ENCODE measurements at regions not wholly inside any gene's neighbourhood (a gene's known extent, or its start where the extent isn't known, plus 50 kb on each side); places are given as distances from the start of the nearest gene placed in this dataset.

GRCh38 chr21:17729455-17729854, 89.7 kb downstream of the C21orf91 start:
- POLR2A ChIA-PET = no interaction called here
- Histone ChIP-seq H3K27ac (ENCODE audit: low read length) (no peak overlapping the region), H3K4me1 (ENCODE audit: control insufficient read depth in 1 of 2, extremely low read depth in 1 of 2, insufficient read depth in 2 of 2, low read length in 2 of 2) (no peaks in the 10 kb centered on the region), H3K27me3 (replicated peaks in 1 of 2; ENCODE audit: control insufficient read depth in 2 of 2, extremely low read depth in 1 of 2, insufficient read depth in 2 of 2, low read length in 1 of 2) (no peaks in the 10 kb centered on the region), H3K9me3 (no peaks in the 10 kb centered on the region), H3K36me3 (ENCODE audit: control insufficient read depth in 2 of 2, extremely low read depth in 1 of 2, insufficient read depth in 1 of 2, low read length in 1 of 2) (no peaks in the 10 kb centered on the region), H3K4me3 (ENCODE audit: control insufficient read depth in 1 of 2, extremely low read depth in 1 of 2, low read length in 1 of 2) (no peak overlapping the region)
- Mint-ChIP-seq H3K4me3 (no peak overlapping the region), H3K4me1 (peaks cover 0 to 8% (median 0%) of the 10 kb centered on the region in 3 donors), H3K36me3 (no peaks in the 10 kb centered on the region), H3K27me3 (peaks cover 0 to 3% of the 10 kb centered on the region in 2 donors), H3K27ac (no peak overlapping the region), H3K9me3 (no peaks in the 10 kb centered on the region)
- 60% methylated on average over 1 of the region's 2 CpGs for WGBS (ENCODE audit: insufficient coverage)
- no peak for DNase-seq
- ATAC-seq (replicated peaks in 1 of 4) = no peak
- CTCF ChIA-PET = no interaction called here

GRCh38 chr21:17727361-17727760, 91.8 kb downstream of the C21orf91 start:
- Mint-ChIP-seq H3K27ac (no peak overlapping the region), H3K27me3 (peaks cover 0 to 3% of the 10 kb centered on the region in 2 donors), H3K9me3 (no peaks in the 10 kb centered on the region), H3K4me3 (no peak overlapping the region), H3K4me1 (peaks cover 0 to 8% (median 0%) of the 10 kb centered on the region in 3 donors), H3K36me3 (no peaks in the 10 kb centered on the region)
- ATAC-seq (replicated peaks in 1 of 4) (no peak), DNase-seq (no peak)
- ChIA-PET CTCF (no interaction called here), POLR2A (no interaction called here)
- no peak overlapping the region for H3K4me3 ChIP-seq (ENCODE audit: control insufficient read depth in 1 of 2, extremely low read depth in 1 of 2, low read length in 1 of 2)
- no peaks in the 10 kb centered on the region for H3K4me1 ChIP-seq (ENCODE audit: control insufficient read depth in 1 of 2, extremely low read depth in 1 of 2, insufficient read depth in 2 of 2, low read length in 2 of 2)
- H3K27me3 ChIP-seq (replicated peaks in 1 of 2; ENCODE audit: control insufficient read depth in 2 of 2, extremely low read depth in 1 of 2, insufficient read depth in 2 of 2, low read length in 1 of 2) = no peaks in the 10 kb centered on the region
- 97% methylated on average over 5 of the region's 6 CpGs for WGBS (ENCODE audit: insufficient coverage)
- no peak overlapping the region for H3K27ac ChIP-seq (ENCODE audit: low read length)
- no peaks in the 10 kb centered on the region for H3K36me3 ChIP-seq (ENCODE audit: control insufficient read depth in 2 of 2, extremely low read depth in 1 of 2, insufficient read depth in 1 of 2, low read length in 1 of 2)
- no peaks in the 10 kb centered on the region for H3K9me3 ChIP-seq

GRCh38 chr21:17726047-17726829, 92.9 kb downstream of the C21orf91 start:
- Mint-ChIP-seq H3K4me1 (peaks cover 0 to 8% (median 0%) of the 10 kb centered on the region in 3 donors), H3K36me3 (no peaks in the 10 kb centered on the region), H3K27ac (no peak overlapping the region), H3K4me3 (no peak overlapping the region), H3K9me3 (no peaks in the 10 kb centered on the region), H3K27me3 (peaks cover 0 to 3% of the 10 kb centered on the region in 2 donors)
- ChIA-PET CTCF (no interaction called here), POLR2A (no interaction called here)
- no peaks in the 10 kb centered on the region for H3K9me3 ChIP-seq
- no peaks in the 10 kb centered on the region for H3K36me3 ChIP-seq (ENCODE audit: control insufficient read depth in 2 of 2, extremely low read depth in 1 of 2, insufficient read depth in 1 of 2, low read length in 1 of 2)
- no peaks in the 10 kb centered on the region for H3K4me1 ChIP-seq (ENCODE audit: control insufficient read depth in 1 of 2, extremely low read depth in 1 of 2, insufficient read depth in 2 of 2, low read length in 2 of 2)
- H3K4me3 ChIP-seq (ENCODE audit: control insufficient read depth in 1 of 2, extremely low read depth in 1 of 2, low read length in 1 of 2) = no peak overlapping the region
- H3K27me3 ChIP-seq (replicated peaks in 1 of 2; ENCODE audit: control insufficient read depth in 2 of 2, extremely low read depth in 1 of 2, insufficient read depth in 2 of 2, low read length in 1 of 2) = no peaks in the 10 kb centered on the region
- no peak for ATAC-seq (replicated peaks in 1 of 4)
- H3K27ac ChIP-seq (ENCODE audit: low read length) = no peak overlapping the region
- WGBS (ENCODE audit: insufficient coverage) = 86% methylated on average over 1 of the region's 8 CpGs
- DNase-seq = peak in 1 of 35 experiments; percentile 2

- Mint-ChIP-seq H3K36me3 (no peaks in the 10 kb centered on the region), H3K4me3 (no peak overlapping the region), H3K9me3 (no peaks in the 10 kb centered on the region), H3K27ac (no peak overlapping the region), H3K27me3 (peaks cover 0 to 3% of the 10 kb centered on the region in 2 donors), H3K4me1 (no peaks in the 10 kb centered on the region)
- H3K9me3 ChIP-seq = no peaks in the 10 kb centered on the region
- ATAC-seq (replicated peaks in 1 of 4) (no peak), DNase-seq (no peak)
- ChIA-PET POLR2A (no interaction called here), CTCF (no interaction called here)
- no peaks in the 10 kb centered on the region for H3K27me3 ChIP-seq (replicated peaks in 1 of 2; ENCODE audit: control insufficient read depth in 2 of 2, extremely low read depth in 1 of 2, insufficient read depth in 2 of 2, low read length in 1 of 2)
- no peak overlapping the region for H3K27ac ChIP-seq (ENCODE audit: low read length)
- no peaks in the 10 kb centered on the region for H3K36me3 ChIP-seq (ENCODE audit: control insufficient read depth in 2 of 2, extremely low read depth in 1 of 2, insufficient read depth in 1 of 2, low read length in 1 of 2)
- H3K4me1 ChIP-seq (ENCODE audit: control insufficient read depth in 1 of 2, extremely low read depth in 1 of 2, insufficient read depth in 2 of 2, low read length in 2 of 2) = no peaks in the 10 kb centered on the region
- WGBS (ENCODE audit: insufficient coverage) = 88% methylated on average over 2 of the region's 3 CpGs
- no peak overlapping the region for H3K4me3 ChIP-seq (ENCODE audit: control insufficient read depth in 1 of 2, extremely low read depth in 1 of 2, low read length in 1 of 2)
Measured at GRCh38 chr21:17725339-17725738, 93.8 kb downstream of the C21orf91 start.

GRCh38 chr21:17712887-17713286, 100.2 kb upstream of the BTG3 start:
- Mint-ChIP-seq H3K4me3 (no peak overlapping the region), H3K9me3 (peaks cover 3 to 10% (median 3%) of the 10 kb centered on the region in 3 donors), H3K36me3 (peaks cover 3% of the 10 kb centered on the region), H3K27ac (no peak overlapping the region), H3K27me3 (no peaks in the 10 kb centered on the region), H3K4me1 (peaks cover 6 to 8% (median 7%) of the 10 kb centered on the region in 3 donors)
- H3K27me3 ChIP-seq (replicated peaks in 1 of 2; ENCODE audit: control insufficient read depth in 2 of 2, extremely low read depth in 1 of 2, insufficient read depth in 2 of 2, low read length in 1 of 2) = no peaks in the 10 kb centered on the region
- ChIA-PET POLR2A (no interaction called here), CTCF (no interaction called here)
- H3K9me3 ChIP-seq = no peaks in the 10 kb centered on the region
- no peak for DNase-seq
- no peaks in the 10 kb centered on the region for H3K36me3 ChIP-seq (ENCODE audit: control insufficient read depth in 2 of 2, extremely low read depth in 1 of 2, insufficient read depth in 1 of 2, low read length in 1 of 2)
- no peak overlapping the region for H3K4me3 ChIP-seq (ENCODE audit: control insufficient read depth in 1 of 2, extremely low read depth in 1 of 2, low read length in 1 of 2)
- no CpG with 5 or more reads among the region's 2 CpGs for WGBS (ENCODE audit: insufficient coverage)
- no peak for ATAC-seq (replicated peaks in 1 of 4)
- H3K27ac ChIP-seq (ENCODE audit: low read length) = no peak overlapping the region
- H3K4me1 ChIP-seq (ENCODE audit: control insufficient read depth in 1 of 2, extremely low read depth in 1 of 2, insufficient read depth in 2 of 2, low read length in 2 of 2) = no peaks in the 10 kb centered on the region

GRCh38 chr21:17711896-17712295, 99.2 kb upstream of the BTG3 start:
- Histone ChIP-seq H3K27me3 (replicated peaks in 1 of 2; ENCODE audit: control insufficient read depth in 2 of 2, extremely low read depth in 1 of 2, insufficient read depth in 2 of 2, low read length in 1 of 2) (no peaks in the 10 kb centered on the region), H3K9me3 (no peaks in the 10 kb centered on the region), H3K36me3 (ENCODE audit: control insufficient read depth in 2 of 2, extremely low read depth in 1 of 2, insufficient read depth in 1 of 2, low read length in 1 of 2) (no peaks in the 10 kb centered on the region), H3K4me3 (ENCODE audit: control insufficient read depth in 1 of 2, extremely low read depth in 1 of 2, low read length in 1 of 2) (no peak overlapping the region), H3K4me1 (ENCODE audit: control insufficient read depth in 1 of 2, extremely low read depth in 1 of 2, insufficient read depth in 2 of 2, low read length in 2 of 2) (no peaks in the 10 kb centered on the region), H3K27ac (ENCODE audit: low read length) (no peak overlapping the region)
- H3K27me3 Mint-ChIP-seq = no peaks in the 10 kb centered on the region
- H3K4me1 Mint-ChIP-seq = peaks cover 6 to 8% (median 7%) of the 10 kb centered on the region in 3 donors
- H3K4me3 Mint-ChIP-seq = no peak overlapping the region
- H3K36me3 Mint-ChIP-seq = peaks cover 3% of the 10 kb centered on the region
- no peak for DNase-seq
- CTCF ChIA-PET = no interaction called here
- no peak overlapping the region for H3K27ac Mint-ChIP-seq
- POLR2A ChIA-PET = no interaction called here
- H3K9me3 Mint-ChIP-seq = peaks cover 3 to 10% (median 3%) of the 10 kb centered on the region in 3 donors
- no peak for ATAC-seq (replicated peaks in 1 of 4)

- H3K36me3 ChIP-seq (ENCODE audit: control insufficient read depth in 2 of 2, extremely low read depth in 1 of 2, insufficient read depth in 1 of 2, low read length in 1 of 2) = no peaks in the 10 kb centered on the region
- Mint-ChIP-seq H3K4me1 (peaks cover 6 to 8% (median 7%) of the 10 kb centered on the region in 3 donors), H3K27me3 (no peaks in the 10 kb centered on the region), H3K4me3 (no peak overlapping the region), H3K27ac (no peak overlapping the region), H3K36me3 (peaks cover 2% of the 10 kb centered on the region), H3K9me3 (peaks cover 5 to 10% (median 9%) of the 10 kb centered on the region in 3 donors)
- POLR2A ChIA-PET = no interaction called here
- DNase-seq (no peak), ATAC-seq (replicated peaks in 1 of 4) (no peak)
- no peak overlapping the region for H3K27ac ChIP-seq (ENCODE audit: low read length)
- H3K4me3 ChIP-seq (ENCODE audit: control insufficient read depth in 1 of 2, extremely low read depth in 1 of 2, low read length in 1 of 2) = no peak overlapping the region
- no peaks in the 10 kb centered on the region for H3K9me3 ChIP-seq
- CTCF ChIA-PET = no interaction called here
- no peaks in the 10 kb centered on the region for H3K4me1 ChIP-seq (ENCODE audit: control insufficient read depth in 1 of 2, extremely low read depth in 1 of 2, insufficient read depth in 2 of 2, low read length in 2 of 2)
- no peaks in the 10 kb centered on the region for H3K27me3 ChIP-seq (replicated peaks in 1 of 2; ENCODE audit: control insufficient read depth in 2 of 2, extremely low read depth in 1 of 2, insufficient read depth in 2 of 2, low read length in 1 of 2)
Measured at GRCh38 chr21:17709266-17709611, 96.5 kb upstream of the BTG3 start.

All from T-cell (primary cell).